Breast epithelium (tissue), 3 donors: ENCODE measurements at regions not wholly inside any gene's neighbourhood (a gene's known extent, or its start where the extent isn't known, plus 50 kb on each side); places are given as distances from the start of the nearest gene placed in this dataset.

Experiments
- CTCF ChIP-seq, 3 donors: fragments of 450-650 bp; IDR thresholded peaks; one replicate each; pipeline ENCODE4 v1.5.1; 2016 to 2017; ENCODE audit warnings: antibody characterized with exemption in 3 of 3, mild to moderate bottlenecking in 3 of 3, moderate library complexity in 3 of 3
- POLR2A ChIP-seq: fragments of 450-650 bp; IDR thresholded peaks from one replicate; pipeline ENCODE4 v1.6.1; 2016; ENCODE audit warnings: antibody characterized with exemption, mild to moderate bottlenecking, moderate library complexity
- POLR2AphosphoS5 ChIP-seq, 3 donors: sonication (generic); formaldehyde crosslinking; IDR thresholded peaks; one replicate each; pipeline ENCODE4 v1.6.1; 2017; ENCODE audit warnings: antibody characterized with exemption in 3 of 3

- no peak for TF ChIP-seq CTCF (IDR thresholded peaks at IDR 0.05)
- no peak for TF ChIP-seq POLR2A
- TF ChIP-seq POLR2AphosphoS5 (IDR thresholded peaks at IDR 0.05) = no peak
These were observed 210.2 kb downstream of the KCNRG start for GRCh38 chr13:50225193-50226155.
